ENCODE measurements at regions not wholly inside any gene's neighbourhood (a gene's known extent, or its start where the extent isn't known, plus 50 kb on each side); places are given as distances from the start of the nearest gene placed in this dataset.

GRCh38 chr2:84292545-84292944 is 166.5 kb downstream of the SUCLG1 start:
- DNase-seq (ENCODE audit: low read depth) = no peak
- TF ChIP-seq CTCF (IDR thresholded peaks at IDR 0.05; ENCODE audit: insufficient read depth, low read length) = no peak
- no peak overlapping the region for H3K4me3 ChIP-seq (ENCODE audit: low read depth, low read length)

- no peak for DNase-seq (ENCODE audit: low read depth)
- no peak overlapping the region for H3K4me3 ChIP-seq (ENCODE audit: low read depth, low read length)
- TF ChIP-seq CTCF (IDR thresholded peaks at IDR 0.05; ENCODE audit: insufficient read depth, low read length) = no peak
These were observed 168.5 kb downstream of the SUCLG1 start for GRCh38 chr2:84290537-84290936.

- H3K4me3 ChIP-seq (ENCODE audit: low read depth, low read length) = no peak overlapping the region
- no peak for TF ChIP-seq CTCF (IDR thresholded peaks at IDR 0.05; ENCODE audit: insufficient read depth, low read length)
- DNase-seq (ENCODE audit: low read depth) = no peak
These were observed 170.8 kb downstream of the SUCLG1 start for GRCh38 chr2:84288293-84288692.

GRCh38 chr2:84286878-84287277 is 172.2 kb downstream of the SUCLG1 start:
- TF ChIP-seq CTCF (IDR thresholded peaks at IDR 0.05; ENCODE audit: insufficient read depth, low read length) = no peak
- H3K4me3 ChIP-seq (ENCODE audit: low read depth, low read length) = no peak overlapping the region
- no peak for DNase-seq (ENCODE audit: low read depth)

- TF ChIP-seq CTCF (IDR thresholded peaks at IDR 0.05; ENCODE audit: insufficient read depth, low read length) = no peak
- DNase-seq (ENCODE audit: low read depth) = no peak
- H3K4me3 ChIP-seq (ENCODE audit: low read depth, low read length) = no peak overlapping the region
These were observed 173.9 kb downstream of the SUCLG1 start for GRCh38 chr2:84285056-84285747.

- TF ChIP-seq CTCF (IDR thresholded peaks at IDR 0.05; ENCODE audit: insufficient read depth, low read length) = no peak
- no peak for DNase-seq (ENCODE audit: low read depth)
- H3K4me3 ChIP-seq (ENCODE audit: low read depth, low read length) = no peak overlapping the region
These were observed 175.6 kb downstream of the SUCLG1 start for GRCh38 chr2:84283506-84283905.

- TF ChIP-seq CTCF (IDR thresholded peaks at IDR 0.05; ENCODE audit: insufficient read depth, low read length) = no peak
- H3K4me3 ChIP-seq (ENCODE audit: low read depth, low read length) = no peak overlapping the region
- DNase-seq (ENCODE audit: low read depth) = no peak
These were observed 177.6 kb downstream of the SUCLG1 start for GRCh38 chr2:84281510-84281909.

Measured in fibroblast of the aortic adventitia (primary cell).